GM12873 (cell line): ENCODE measurements at regions not wholly inside any gene's neighbourhood (a gene's known extent, or its start where the extent isn't known, plus 50 kb on each side); places are given as distances from the start of the nearest gene placed in this dataset.

ENCODE experiments used
- TF ChIP-seq, protein P1 (sequence below): IDR thresholded peaks from 2 replicates; pipeline ENCODE4 v1.5.1; 2012; ENCODE audit warnings: low read depth, mild to moderate bottlenecking, moderate library complexity, low read length, control low read depth; ENCODE audit not compliant: insufficient read depth; ENCODE audit errors: missing control alignments

DNA sequence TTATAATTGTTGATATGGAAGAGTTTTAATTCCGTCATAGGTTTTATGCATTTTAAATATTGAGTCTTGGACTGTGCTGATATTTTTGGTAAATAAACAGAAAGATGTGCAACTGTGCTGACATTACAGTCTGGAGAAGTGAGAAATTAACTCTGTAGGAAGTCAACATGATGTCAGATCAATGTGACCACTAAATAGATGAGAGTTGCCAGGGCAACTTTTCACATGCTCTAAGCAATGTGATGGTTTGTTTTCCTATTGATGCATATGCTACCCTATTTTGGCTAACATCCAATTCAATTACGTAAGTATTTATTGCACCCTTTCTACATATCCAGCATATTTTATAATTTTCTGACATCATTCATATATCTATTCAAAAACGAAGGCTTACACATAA lies 1109.3 kb downstream of the TSN start:
- TF ChIP-seq, protein P1, sequence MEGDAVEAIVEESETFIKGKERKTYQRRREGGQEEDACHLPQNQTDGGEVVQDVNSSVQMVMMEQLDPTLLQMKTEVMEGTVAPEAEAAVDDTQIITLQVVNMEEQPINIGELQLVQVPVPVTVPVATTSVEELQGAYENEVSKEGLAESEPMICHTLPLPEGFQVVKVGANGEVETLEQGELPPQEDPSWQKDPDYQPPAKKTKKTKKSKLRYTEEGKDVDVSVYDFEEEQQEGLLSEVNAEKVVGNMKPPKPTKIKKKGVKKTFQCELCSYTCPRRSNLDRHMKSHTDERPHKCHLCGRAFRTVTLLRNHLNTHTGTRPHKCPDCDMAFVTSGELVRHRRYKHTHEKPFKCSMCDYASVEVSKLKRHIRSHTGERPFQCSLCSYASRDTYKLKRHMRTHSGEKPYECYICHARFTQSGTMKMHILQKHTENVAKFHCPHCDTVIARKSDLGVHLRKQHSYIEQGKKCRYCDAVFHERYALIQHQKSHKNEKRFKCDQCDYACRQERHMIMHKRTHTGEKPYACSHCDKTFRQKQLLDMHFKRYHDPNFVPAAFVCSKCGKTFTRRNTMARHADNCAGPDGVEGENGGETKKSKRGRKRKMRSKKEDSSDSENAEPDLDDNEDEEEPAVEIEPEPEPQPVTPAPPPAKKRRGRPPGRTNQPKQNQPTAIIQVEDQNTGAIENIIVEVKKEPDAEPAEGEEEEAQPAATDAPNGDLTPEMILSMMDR, result no peak

DNA sequence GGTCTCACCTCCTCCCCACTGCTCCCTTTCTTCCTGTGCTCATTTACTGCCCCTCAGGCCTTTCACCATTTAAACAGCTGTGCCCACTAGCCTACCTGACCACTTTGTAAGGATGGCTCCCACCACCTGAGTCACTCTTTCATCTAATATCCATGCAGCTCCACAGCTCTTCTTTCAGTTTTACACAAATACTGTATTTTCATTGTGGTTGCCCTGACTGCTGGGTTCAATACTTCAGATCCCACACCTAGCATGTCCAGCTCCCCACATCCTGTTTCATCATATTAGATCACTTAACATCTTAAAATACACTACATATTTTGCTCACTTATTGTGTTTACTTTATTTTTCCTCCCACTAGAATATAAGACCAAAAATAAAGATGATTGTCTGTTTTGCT lies 1110.6 kb downstream of the TSN start:
- TF ChIP-seq, protein P1, result no peak

DNA sequence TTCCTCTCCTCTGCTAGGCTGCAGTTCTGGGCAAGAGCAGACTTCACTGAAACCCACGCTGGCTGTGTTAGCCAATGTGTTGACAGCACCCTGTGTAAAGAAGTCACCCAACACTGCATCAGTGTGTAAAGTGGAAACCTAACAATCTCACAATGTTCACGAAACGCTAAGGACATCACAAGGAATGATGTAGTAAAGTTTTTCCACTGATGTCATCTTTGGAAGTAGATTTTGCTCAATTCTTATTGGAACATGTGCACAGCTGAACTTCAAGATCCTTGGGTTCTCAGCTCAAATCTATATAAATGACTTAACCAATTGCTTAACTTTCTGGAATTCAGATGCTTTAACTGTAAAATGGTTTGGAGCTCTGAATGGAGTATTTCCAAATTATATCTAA lies 1112.5 kb downstream of the TSN start:
- TF ChIP-seq, protein P1, result no peak

DNA sequence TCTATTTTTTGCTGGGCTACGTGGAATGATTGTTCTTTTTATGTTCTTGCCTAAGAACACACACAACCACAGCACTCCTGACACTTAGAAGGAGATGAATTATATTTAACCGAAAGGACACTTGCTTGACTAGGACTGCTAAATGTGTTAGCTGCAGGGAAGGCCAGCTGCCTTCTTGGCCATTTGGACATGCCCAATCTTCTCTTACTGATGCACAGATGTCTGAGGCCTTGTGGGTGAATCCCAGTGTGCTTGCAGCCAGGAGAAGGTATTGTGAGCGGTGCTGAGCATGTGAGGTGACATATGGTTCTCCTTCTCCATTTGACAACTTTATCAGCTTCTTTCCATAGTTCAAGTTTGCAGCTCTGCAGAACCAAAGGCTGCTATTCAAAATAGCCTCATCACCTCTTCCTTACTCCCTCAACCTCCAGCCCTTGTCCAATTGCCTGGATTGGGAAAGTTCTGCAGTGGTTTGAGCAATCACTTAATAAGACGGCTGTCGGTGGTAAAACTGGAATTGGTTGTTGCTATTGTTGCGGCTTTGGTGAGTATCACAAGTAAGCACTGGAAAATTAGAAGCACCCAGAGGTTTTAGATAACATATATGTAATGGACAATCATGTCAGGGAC lies 1113.3 kb downstream of the TSN start:
- TF ChIP-seq, protein P1, result no peak

DNA sequence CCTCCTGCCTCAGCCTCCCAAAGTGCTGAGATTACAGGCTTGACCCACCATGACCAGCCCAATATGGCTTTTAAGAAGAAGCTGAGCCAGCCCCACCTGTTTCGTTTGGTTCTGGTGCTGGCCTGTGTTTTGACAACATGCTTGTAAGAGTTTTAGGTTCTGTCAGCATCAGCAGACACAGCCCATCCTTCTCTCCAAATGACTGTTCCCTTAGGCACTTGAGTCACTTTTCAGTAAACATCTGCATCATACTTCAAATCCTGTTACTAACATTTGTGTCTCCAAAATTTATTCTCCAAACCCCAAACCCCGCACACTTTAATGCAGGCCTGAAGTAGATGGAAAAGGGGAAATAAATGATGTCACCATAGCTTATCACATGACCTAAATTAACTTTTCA lies 1118.5 kb downstream of the TSN start:
- TF ChIP-seq, protein P1, result no peak

DNA sequence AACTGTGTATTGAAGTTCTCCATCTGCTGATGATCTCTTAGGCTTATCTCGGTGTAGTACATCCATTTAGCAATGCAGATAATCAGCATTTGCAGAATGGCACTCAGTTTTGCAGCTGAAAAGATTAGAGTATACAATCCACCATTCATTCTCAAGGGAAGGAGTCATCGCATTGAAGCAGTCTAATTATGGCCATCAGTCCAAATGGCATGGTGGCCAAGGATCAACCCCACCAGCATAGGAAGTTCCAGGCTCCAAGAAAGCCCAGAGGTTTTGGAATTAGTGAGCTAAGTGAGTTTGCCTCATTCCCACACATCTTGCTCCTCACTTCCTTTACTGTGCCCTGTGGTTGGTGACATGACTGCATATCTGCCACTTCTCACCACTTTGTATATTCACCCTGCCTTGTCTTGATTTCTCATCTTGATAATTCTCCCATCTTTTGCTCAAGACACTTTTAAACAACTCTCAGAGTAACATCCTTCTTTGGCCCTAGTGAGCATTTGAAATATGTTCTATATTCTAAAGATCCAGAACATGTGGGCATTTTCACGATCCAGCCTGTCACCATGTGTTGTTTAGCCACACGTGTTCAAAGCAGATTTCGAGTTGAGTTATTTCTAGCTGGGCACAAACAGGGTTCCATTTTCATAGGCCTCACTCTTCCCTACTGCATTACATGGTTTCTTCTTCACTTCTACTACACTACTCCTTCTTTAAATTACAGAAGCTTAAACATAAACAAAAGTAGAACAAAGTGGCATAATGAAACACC lies 1119.8 kb downstream of the TSN start:
- TF ChIP-seq, protein P1, result no peak

DNA sequence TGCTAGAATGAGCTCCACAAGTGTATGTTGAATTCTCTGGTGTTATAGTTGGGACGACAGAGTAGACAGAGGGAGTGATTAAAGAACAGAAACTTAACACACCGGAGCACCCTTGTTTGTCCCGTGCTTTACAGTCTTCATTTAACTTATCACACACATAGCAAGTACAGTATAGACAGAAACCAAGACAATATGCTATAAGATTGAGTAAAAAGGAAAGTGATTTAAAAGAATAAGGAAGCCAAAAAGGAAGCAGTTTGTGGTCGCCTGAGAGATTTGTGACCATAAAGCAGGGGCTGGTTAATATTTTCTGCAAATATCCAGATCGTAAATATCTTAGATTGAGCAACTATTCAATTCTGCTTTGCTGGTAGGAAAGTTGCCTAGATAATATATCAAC lies 1128.4 kb downstream of the TSN start:
- TF ChIP-seq, protein P1, result no peak
